HEK293 (cell line): ENCODE measurements at regions not wholly inside any gene's neighbourhood (a gene's known extent, or its start where the extent isn't known, plus 50 kb on each side); places are given as distances from the start of the nearest gene placed in this dataset.

Source experiments
- CTCF ChIA-PET: fragments of 350-600 bp; formaldehyde crosslinking; extraction: SDS; loops from one replicate; lab custom pipeline; 2021; ENCODE audit warnings: antibody characterized with exemption; lab: Yijun Ruan, JAX
- POLR2A ChIA-PET: fragments of 300-600 bp; formaldehyde crosslinking; extraction: SDS; loops from one replicate; lab custom pipeline; 2020; ENCODE audit warnings: antibody characterized with exemption, inconsistent platforms; lab: Yijun Ruan, JAX
- H3K27ac ChIP-seq: fragments of 200-500 bp; sonication (Bioruptor generic); 2 replicates; pipeline ENCODE4 v1.5.1; 2014; ENCODE audit warnings: low read depth, low read length, control low read depth, inconsistent platforms; ENCODE audit errors: extremely low read depth
- H3K36me3 ChIP-seq, 2 experiments: fragments of 200-500 bp in 1 of 2; sonication (Bioruptor generic) in 1 of 2; 1 replicate in 1 of 2; 2 replicates in 1 of 2; pipeline ENCODE4 v1.5.1; 2014 to 2017; ENCODE audit warnings: inconsistent platforms in 2 of 2, low read length in 2 of 2; ENCODE audit not compliant: control insufficient read depth in 2 of 2, insufficient read depth in 1 of 2
- H3K4me1 ChIP-seq: fragments of 200-500 bp; sonication (Bioruptor generic); 2 replicates; pipeline ENCODE4 v1.5.1; 2014; ENCODE audit warnings: mild to moderate bottlenecking, low read length, inconsistent platforms; ENCODE audit not compliant: control insufficient read depth, insufficient read depth
- H3K4me3 ChIP-seq: 2 replicates; pipeline ENCODE4 v1.5.1; 2011; ENCODE audit warnings: low read depth, mild to moderate bottlenecking, control low read depth, low read length, moderate library complexity
- H3K9me3 ChIP-seq: fragments of 200-500 bp; sonication (Bioruptor generic); 2 replicates; pipeline ENCODE4 v1.5.1; 2014; ENCODE audit warnings: low read depth, low read length, inconsistent platforms; ENCODE audit not compliant: control insufficient read depth, insufficient read depth
- BCL11B ChIP-seq: fragments of 450-650 bp; formaldehyde crosslinking; IDR thresholded peaks from 2 replicates; pipeline ENCODE4 v1.5.1; 2016; ENCODE audit warnings: low read depth, missing biosample characterization, missing genetic modification characterization
- GLI2 ChIP-seq: fragments of 450-650 bp; formaldehyde crosslinking; IDR thresholded peaks from 2 replicates; pipeline ENCODE4; 2017; ENCODE audit warnings: missing biosample characterization, missing genetic modification characterization, low read depth, borderline replicate concordance
- HIC1 ChIP-seq: fragments of 450-650 bp; formaldehyde crosslinking; IDR thresholded peaks from 2 replicates; pipeline ENCODE4 v1.5.1; 2016; ENCODE audit warnings: missing biosample characterization, missing genetic modification characterization
- KLF16 ChIP-seq: fragments of 450-650 bp; formaldehyde crosslinking; IDR thresholded peaks from 2 replicates; pipeline ENCODE4 v1.5.1; 2017; ENCODE audit warnings: missing biosample characterization, missing genetic modification characterization
- SETDB1 ChIP-seq: IDR thresholded peaks from one replicate; pipeline ENCODE4 v1.6.1; 2017; ENCODE audit warnings: mild to moderate bottlenecking, low read length, moderate library complexity, mixed read lengths; ENCODE audit not compliant: insufficient read length
- SP3 ChIP-seq: fragments of 450-650 bp; formaldehyde crosslinking; IDR thresholded peaks from 2 replicates; pipeline ENCODE4 v1.5.1; 2016; ENCODE audit warnings: missing biosample characterization, missing genetic modification characterization
- SP7 ChIP-seq: fragments of 450-650 bp; formaldehyde crosslinking; IDR thresholded peaks from 2 replicates; pipeline ENCODE4 v1.5.1; 2016; ENCODE audit warnings: missing biosample characterization, missing genetic modification characterization
- ZFHX2 ChIP-seq: fragments of 450-650 bp; formaldehyde crosslinking; conservative IDR thresholded peaks from 2 replicates; pipeline ENCODE4 v1.5.1; 2016; ENCODE audit warnings: missing biosample characterization, missing genetic modification characterization
- ZNF121 ChIP-seq: fragments of 450-650 bp; formaldehyde crosslinking; IDR thresholded peaks from 2 replicates; pipeline ENCODE4 v1.5.1; 2016; ENCODE audit warnings: missing biosample characterization, missing genetic modification characterization
- ZNF138 ChIP-seq: fragments of 450-650 bp; formaldehyde crosslinking; IDR thresholded peaks from 2 replicates; pipeline ENCODE4 v1.5.1; 2016; ENCODE audit warnings: missing biosample characterization, missing genetic modification characterization, borderline replicate concordance
- ZNF140 ChIP-seq: fragments of 450-650 bp; formaldehyde crosslinking; IDR thresholded peaks from 2 replicates; pipeline ENCODE4 v1.5.1; 2016; ENCODE audit warnings: missing biosample characterization, missing genetic modification characterization
- ZNF16 ChIP-seq: fragments of 450-650 bp; formaldehyde crosslinking; IDR thresholded peaks from 2 replicates; pipeline ENCODE4 v1.5.1; 2016; ENCODE audit warnings: low read depth, missing biosample characterization, missing genetic modification characterization
- ZNF324 ChIP-seq: fragments of 450-650 bp; formaldehyde crosslinking; IDR thresholded peaks from 2 replicates; pipeline ENCODE4 v1.5.1; 2016; ENCODE audit warnings: missing biosample characterization, missing genetic modification characterization
- ZNF335 ChIP-seq: fragments of 450-650 bp; formaldehyde crosslinking; conservative IDR thresholded peaks from 2 replicates; pipeline ENCODE4 v1.5.1; 2016; ENCODE audit warnings: missing biosample characterization, missing genetic modification characterization
- ZNF423 ChIP-seq: fragments of 450-650 bp; formaldehyde crosslinking; IDR thresholded peaks from 2 replicates; pipeline ENCODE4 v1.5.1; 2016; ENCODE audit warnings: missing biosample characterization, missing genetic modification characterization
- ZNF530 ChIP-seq: fragments of 450-650 bp; formaldehyde crosslinking; IDR thresholded peaks from 2 replicates; pipeline ENCODE4 v1.5.1; 2016; ENCODE audit warnings: low read depth, missing biosample characterization, missing genetic modification characterization
- ZNF548 ChIP-seq: fragments of 450-650 bp; formaldehyde crosslinking; IDR thresholded peaks from 2 replicates; pipeline ENCODE4 v1.5.1; 2016; ENCODE audit warnings: missing biosample characterization, missing genetic modification characterization
- ZNF580 ChIP-seq: fragments of 450-650 bp; formaldehyde crosslinking; IDR thresholded peaks from 2 replicates; pipeline ENCODE4 v1.5.1; 2016; ENCODE audit warnings: missing biosample characterization, missing genetic modification characterization
- ZNF600 ChIP-seq: fragments of 450-650 bp; formaldehyde crosslinking; IDR thresholded peaks from 2 replicates; pipeline ENCODE4 v1.5.1; 2016; ENCODE audit warnings: missing biosample characterization, missing genetic modification characterization
- ZNF610 ChIP-seq: fragments of 450-650 bp; formaldehyde crosslinking; IDR thresholded peaks from 2 replicates; pipeline ENCODE4 v1.5.1; 2016; ENCODE audit warnings: missing biosample characterization, missing genetic modification characterization, borderline replicate concordance
- ZNF654 ChIP-seq: fragments of 450-650 bp; formaldehyde crosslinking; IDR thresholded peaks from 2 replicates; pipeline ENCODE4 v1.5.1; 2016; ENCODE audit warnings: low read depth, missing biosample characterization, missing genetic modification characterization
- ZNF677 ChIP-seq: fragments of 450-650 bp; IDR thresholded peaks from 2 replicates; pipeline ENCODE4 v1.5.0; 2018; ENCODE audit warnings: missing biosample characterization, mild to moderate bottlenecking, missing genetic modification characterization, moderate library complexity
- ZNF701 ChIP-seq: fragments of 450-650 bp; formaldehyde crosslinking; IDR thresholded peaks from 2 replicates; pipeline ENCODE4 v1.5.1; 2016; ENCODE audit warnings: missing biosample characterization, missing genetic modification characterization
- ZNF776 ChIP-seq: fragments of 450-650 bp; formaldehyde crosslinking; IDR thresholded peaks from 2 replicates; pipeline ENCODE4 v1.5.0; 2017; ENCODE audit warnings: missing biosample characterization, missing genetic modification characterization, borderline replicate concordance
- ZNF791 ChIP-seq: fragments of 450-650 bp; formaldehyde crosslinking; IDR thresholded peaks from 2 replicates; pipeline ENCODE4 v1.5.1; 2016; ENCODE audit warnings: missing biosample characterization, missing genetic modification characterization
- ZNF837 ChIP-seq: fragments of 450-650 bp; formaldehyde crosslinking; IDR thresholded peaks from 2 replicates; pipeline ENCODE4 v1.5.1; 2016; ENCODE audit warnings: missing biosample characterization, missing genetic modification characterization
- ZSCAN30 ChIP-seq: fragments of 450-650 bp; IDR thresholded peaks from 2 replicates; pipeline ENCODE4 v1.5.1; 2018; ENCODE audit warnings: missing biosample characterization, mild to moderate bottlenecking, missing genetic modification characterization, moderate library complexity

GRCh38 chr9:80605129-80605528, 1033.4 kb downstream of the TLE4 start:
- ChIA-PET CTCF (interaction anchor here (0.6 to 1.1 kb wide), 2 partner anchors 20 to 99 kb away, joined by 3 to 6 read pairs; no protein-coding TSS in a partner anchor), POLR2A (no interaction called here)
- Histone ChIP-seq H3K36me3 (no peaks in the 10 kb centered on the region), H3K9me3 (no peaks in the 10 kb centered on the region), H3K4me3 (no peak overlapping the region), H3K4me1 (no peaks in the 10 kb centered on the region), H3K27ac (no peak overlapping the region)
- TF ChIP-seq ZNF654 (tag by site-specific recombination) (peak; percentile 39; the same call in 1 of the 2 replicates), GLI2 (tag by site-specific recombination) (no peak)

GRCh38 chr9:80602291-80602690, 1030.5 kb downstream of the TLE4 start:
- POLR2A ChIA-PET, result no interaction called here
- Histone ChIP-seq H3K27ac (no peak overlapping the region), H3K9me3 (no peaks in the 10 kb centered on the region), H3K4me3 (no peak overlapping the region), H3K4me1 (no peaks in the 10 kb centered on the region), H3K36me3 (no peaks in the 10 kb centered on the region)
- CTCF ChIA-PET, result interaction anchor here (0.6 to 0.7 kb wide), 2 partner anchors 240 to 554 kb away, joined by 3 read pairs; no protein-coding TSS in a partner anchor
- TF ChIP-seq ZNF776 (tag by site-specific recombination), result no peak
- TF ChIP-seq ZSCAN30 (tag by site-specific recombination), result no peak
- TF ChIP-seq ZNF548 (tag by site-specific recombination), result no peak
- TF ChIP-seq ZNF701 (tag by site-specific recombination), result no peak
- TF ChIP-seq ZNF138 (tag by site-specific recombination), result no peak
- no peak for TF ChIP-seq ZNF530 (tag by site-specific recombination)
- no peak for TF ChIP-seq SP3 (tag by site-specific recombination)
- no peak for TF ChIP-seq HIC1 (tag by site-specific recombination)
- no peak for TF ChIP-seq ZNF580 (tag by site-specific recombination)
- TF ChIP-seq ZNF423 (tag by site-specific recombination), result no peak
- no peak for TF ChIP-seq BCL11B
- no peak for TF ChIP-seq ZNF16 (tag by site-specific recombination)
- no peak for TF ChIP-seq SETDB1

- POLR2A ChIA-PET, result no interaction called here
- no peak for TF ChIP-seq KLF16 (tag by site-specific recombination)
- TF ChIP-seq ZNF324 (tag by site-specific recombination), result no peak
- TF ChIP-seq SP7, result no peak
- TF ChIP-seq ZNF677 (tag by site-specific recombination), result no peak
- TF ChIP-seq ZNF140 (tag by site-specific recombination), result no peak
- TF ChIP-seq ZNF610, result no peak
- TF ChIP-seq ZNF335, result no peak
- TF ChIP-seq ZNF837 (tag by site-specific recombination), result no peak
- no peak for TF ChIP-seq ZNF600 (tag by site-specific recombination)
- TF ChIP-seq ZNF791 (tag by site-specific recombination), result no peak
- no peak for TF ChIP-seq ZNF121 (tag by site-specific recombination)
- no peak for TF ChIP-seq ZFHX2 (tag by site-specific recombination)
- Histone ChIP-seq H3K36me3 (no peaks in the 10 kb centered on the region), H3K27ac (no peak overlapping the region), H3K4me3 (no peak overlapping the region), H3K9me3 (no peaks in the 10 kb centered on the region), H3K4me1 (no peaks in the 10 kb centered on the region)
- CTCF ChIA-PET, result interaction anchor here (0.6 kb wide), 1 partner anchor 78 kb away, joined by 4 read pairs; no protein-coding TSS in a partner anchor
Observed at GRCh38 chr9:80596579-80596978, 1024.8 kb downstream of the TLE4 start.
